GM23338 (cell line): ENCODE measurements at regions not wholly inside any gene's neighbourhood (a gene's known extent, or its start where the extent isn't known, plus 50 kb on each side); places are given as distances from the start of the nearest gene placed in this dataset.

Experiments used
- ATAC-seq: fragments of 200-7000 bp; cut with Tn5 transposase; 3 replicates; pipeline ENCODE4 v1.9.1; 2020
- DNase-seq: peaks from one replicate; pipeline ENCODE4 v3.0.0-alpha.2; 2015; ENCODE audit warnings: low spot score
- H2AFZ ChIP-seq: fragments of 200-600 bp; sonication (generic); 2 replicates; pipeline ENCODE4 v1.8.0; 2016; ENCODE audit warnings: antibody characterized with exemption, mild to moderate bottlenecking, moderate library complexity
- H3F3A ChIP-seq: fragments of 200-600 bp; sonication (generic); replicated peaks from 2 replicates; pipeline ENCODE4 v1.8.0; 2017; ENCODE audit warnings: antibody characterized with exemption, mixed run types, low read depth
- H3K27ac ChIP-seq: fragments of 200-600 bp; sonication (generic); 2 replicates; pipeline ENCODE4 v1.6.1; 2016; ENCODE audit warnings: low read depth
- H3K27me3 ChIP-seq: fragments of 200-600 bp; sonication (generic); 2 replicates; pipeline ENCODE4 v1.8.0; 2016; ENCODE audit warnings: mild to moderate bottlenecking, mixed run types, moderate library complexity; ENCODE audit not compliant: insufficient read depth
- H3K36me3 ChIP-seq: fragments of 200-600 bp; sonication (generic); 2 replicates; pipeline ENCODE4 v1.8.0; 2016; ENCODE audit warnings: mild to moderate bottlenecking; ENCODE audit not compliant: insufficient read depth
- H3K4me1 ChIP-seq: fragments of 200-600 bp; sonication (generic); 2 replicates; pipeline ENCODE4 v1.8.0; 2016; ENCODE audit warnings: mild to moderate bottlenecking, moderate library complexity; ENCODE audit not compliant: insufficient read depth
- H3K4me2 ChIP-seq: fragments of 200-600 bp; sonication (generic); 2 replicates; pipeline ENCODE4 v1.7.1; 2017; ENCODE audit warnings: mixed run types
- H3K4me3 ChIP-seq: fragments of 200-600 bp; sonication (generic); 2 replicates; pipeline ENCODE4 v1.6.1; 2016; ENCODE audit warnings: mixed run types
- H3K79me2 ChIP-seq: fragments of 200-600 bp; sonication (generic); replicated peaks from 2 replicates; pipeline ENCODE4 v1.8.0; 2017; ENCODE audit warnings: mild to moderate bottlenecking; ENCODE audit not compliant: insufficient read depth
- H3K9me2 ChIP-seq: fragments of 200-600 bp; sonication (generic); 2 replicates; pipeline ENCODE4 v1.8.0; 2017; ENCODE audit not compliant: insufficient read depth
- H4K20me1 ChIP-seq: fragments of 200-600 bp; sonication (generic); replicated peaks from 2 replicates; pipeline ENCODE4 v1.8.0; 2017; ENCODE audit warnings: mild to moderate bottlenecking; ENCODE audit not compliant: insufficient read depth
- H3K27ac Mint-ChIP-seq: 2 replicates; pipeline ENCODE4 v1.8.0; 2020; ENCODE audit warnings: inconsistent platforms, mild to moderate bottlenecking, moderate library complexity, mixed read lengths
- H3K27me3 Mint-ChIP-seq: 3 replicates; pipeline ENCODE4 v1.8.0; 2022; ENCODE audit warnings: low read depth, mild to moderate bottlenecking, moderate library complexity, mixed read lengths, inconsistent platforms; ENCODE audit not compliant: insufficient read depth, poor library complexity
- H3K36me3 Mint-ChIP-seq: 3 replicates; pipeline ENCODE4 v1.8.0; 2021; ENCODE audit warnings: low read depth, mild to moderate bottlenecking, inconsistent platforms, moderate library complexity, mixed read lengths
- H3K4me1 Mint-ChIP-seq: 3 replicates; pipeline ENCODE4 v1.8.0; 2020; ENCODE audit warnings: mild to moderate bottlenecking, inconsistent platforms, mixed read lengths
- H3K4me3 Mint-ChIP-seq: 3 replicates; pipeline ENCODE4 v1.8.0; 2021; ENCODE audit warnings: moderate library complexity, mild to moderate bottlenecking, inconsistent platforms, mixed read lengths
- H3K9me3 Mint-ChIP-seq: 3 replicates; pipeline ENCODE4 v1.8.0; 2020; ENCODE audit warnings: moderate library complexity, mild to moderate bottlenecking, inconsistent platforms, mixed read lengths
- CREB1 ChIP-seq: fragments of 250-450 bp; sonication (Bioruptor Pico); IDR thresholded peaks from 2 replicates; pipeline ENCODE4 v1.5.0; 2020; ENCODE audit warnings: low read depth, mild to moderate bottlenecking, moderate library complexity
- EZH2 ChIP-seq: fragments of 200-600 bp; sonication (generic); IDR thresholded peaks from one replicate; pipeline ENCODE4 v1.8.0; 2017; ENCODE audit warnings: antibody characterized with exemption, mild to moderate bottlenecking, low read depth; ENCODE audit not compliant: unreplicated experiment
- EZH2phosphoT487 ChIP-seq: fragments of 200-600 bp; sonication (generic); IDR thresholded peaks from one replicate; pipeline ENCODE4 v1.8.1; 2018; ENCODE audit warnings: antibody characterized with exemption; ENCODE audit not compliant: unreplicated experiment
- JUNB ChIP-seq: IDR thresholded peaks from one replicate; pipeline ENCODE4 v1.6.1; 2016; ENCODE audit warnings: antibody characterized with exemption; ENCODE audit not compliant: unreplicated experiment
- NANOG ChIP-seq: IDR thresholded peaks from 2 replicates; pipeline ENCODE4 v1.6.1; 2016; ENCODE audit warnings: antibody characterized with exemption, borderline replicate concordance
- POLR2AphosphoS5 ChIP-seq: IDR thresholded peaks from 2 replicates; pipeline ENCODE4 v1.6.1; 2016; ENCODE audit warnings: antibody characterized with exemption, low read depth
- STAT1 ChIP-seq: IDR thresholded peaks from one replicate; pipeline ENCODE4 v1.6.1; 2016; ENCODE audit warnings: antibody characterized with exemption; ENCODE audit not compliant: unreplicated experiment
- ZNF331 ChIP-seq: fragments of 250-450 bp; sonication (Bioruptor Pico); IDR thresholded peaks from 2 replicates; pipeline ENCODE4 v1.5.0; 2020; ENCODE audit warnings: low read depth, mild to moderate bottlenecking, moderate library complexity
- TF ChIP-seq, protein P1 (sequence below), 2 experiments: fragments of 200-600 bp in 1 of 2; sonication (generic) in 1 of 2; conservative IDR thresholded peaks; 2 replicates each; pipeline versions ENCODE4 v1.5.1 to v1.6.1; 2016 to 2017; ENCODE audit warnings: antibody characterized with exemption in 2 of 2, low read depth in 2 of 2, mild to moderate bottlenecking in 2 of 2, moderate library complexity in 1 of 2
- TF ChIP-seq, protein P2 (sequence below): IDR thresholded peaks from 2 replicates; pipeline ENCODE4 v1.6.1; 2016; ENCODE audit warnings: antibody characterized with exemption
- TF ChIP-seq, protein P3 (sequence below): fragments of 250-450 bp; sonication (Bioruptor Pico); IDR thresholded peaks from 2 replicates; pipeline ENCODE4 v1.5.0; 2020; ENCODE audit warnings: mild to moderate bottlenecking, moderate library complexity

- Histone ChIP-seq H2AFZ (no peak overlapping the region), H3K79me2 (no peaks in the 10 kb centered on the region), H3K4me3 (no peak overlapping the region), H3K27me3 (no peaks in the 10 kb centered on the region), H3K27ac (no peak overlapping the region), H3K9me2 (no peaks in the 10 kb centered on the region), H3K4me1 (no peaks in the 10 kb centered on the region), H3F3A (no peaks in the 10 kb centered on the region), H3K36me3 (no peaks in the 10 kb centered on the region), H4K20me1 (no peaks in the 10 kb centered on the region), H3K4me2 (no peak overlapping the region)
- H3K27me3 Mint-ChIP-seq, result peaks cover 3% of the 10 kb centered on the region
- no peak overlapping the region for H3K27ac Mint-ChIP-seq
- ATAC-seq (no peak), DNase-seq (no peak)
- no peak overlapping the region for H3K4me3 Mint-ChIP-seq
- H3K4me1 Mint-ChIP-seq, result no peaks in the 10 kb centered on the region
- no peaks in the 10 kb centered on the region for H3K9me3 Mint-ChIP-seq
- no peak for TF ChIP-seq POLR2AphosphoS5
- TF ChIP-seq NANOG, result no peak
- TF ChIP-seq JUNB, result no peak
- no peaks in the 10 kb centered on the region for H3K36me3 Mint-ChIP-seq
These were observed 291.3 kb upstream of the ZPLD1 start for GRCh38 chr3:102143536-102143935.

DNA sequence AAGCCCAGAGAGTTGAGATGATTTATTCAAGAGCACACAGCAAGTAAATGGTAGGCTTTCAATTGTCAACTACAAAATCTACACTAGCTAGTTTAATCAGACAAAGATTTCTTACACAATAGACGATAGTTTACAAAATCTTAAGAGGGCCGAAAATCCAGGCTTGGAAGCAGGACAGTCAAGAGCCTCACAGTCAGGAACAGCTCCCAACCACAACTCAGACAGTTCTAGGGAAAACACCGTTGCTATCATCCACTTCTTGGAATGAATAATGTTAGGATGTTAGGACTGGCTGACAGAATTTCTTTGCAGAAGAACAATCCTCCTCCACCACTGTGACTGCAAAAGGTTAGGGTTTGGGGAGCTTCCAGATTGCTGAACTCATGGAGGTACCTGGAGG, 290.8 kb upstream of the ZPLD1 start:
- Histone ChIP-seq H3F3A (no peaks in the 10 kb centered on the region), H3K79me2 (no peaks in the 10 kb centered on the region), H3K4me2 (no peak overlapping the region), H2AFZ (no peak overlapping the region), H3K4me3 (no peak overlapping the region), H3K27me3 (no peaks in the 10 kb centered on the region), H3K9me2 (no peaks in the 10 kb centered on the region), H4K20me1 (no peaks in the 10 kb centered on the region), H3K36me3 (no peaks in the 10 kb centered on the region), H3K27ac (no peak overlapping the region), H3K4me1 (no peaks in the 10 kb centered on the region)
- H3K4me1 Mint-ChIP-seq, result no peaks in the 10 kb centered on the region
- no peak for DNase-seq
- no peaks in the 10 kb centered on the region for H3K9me3 Mint-ChIP-seq
- no peak for ATAC-seq
- no peak overlapping the region for H3K27ac Mint-ChIP-seq
- no peak overlapping the region for H3K4me3 Mint-ChIP-seq
- H3K36me3 Mint-ChIP-seq, result no peaks in the 10 kb centered on the region
- peaks cover 3% of the 10 kb centered on the region for H3K27me3 Mint-ChIP-seq
- no peak for TF ChIP-seq STAT1
- TF ChIP-seq CREB1 (CRISPR knock-in tag), result no peak
- TF ChIP-seq POLR2AphosphoS5, result no peak
- TF ChIP-seq ZNF331 (CRISPR knock-in tag), result no peak
- no peak for TF ChIP-seq EZH2
- TF ChIP-seq JUNB, result no peak
- TF ChIP-seq, protein P1, sequence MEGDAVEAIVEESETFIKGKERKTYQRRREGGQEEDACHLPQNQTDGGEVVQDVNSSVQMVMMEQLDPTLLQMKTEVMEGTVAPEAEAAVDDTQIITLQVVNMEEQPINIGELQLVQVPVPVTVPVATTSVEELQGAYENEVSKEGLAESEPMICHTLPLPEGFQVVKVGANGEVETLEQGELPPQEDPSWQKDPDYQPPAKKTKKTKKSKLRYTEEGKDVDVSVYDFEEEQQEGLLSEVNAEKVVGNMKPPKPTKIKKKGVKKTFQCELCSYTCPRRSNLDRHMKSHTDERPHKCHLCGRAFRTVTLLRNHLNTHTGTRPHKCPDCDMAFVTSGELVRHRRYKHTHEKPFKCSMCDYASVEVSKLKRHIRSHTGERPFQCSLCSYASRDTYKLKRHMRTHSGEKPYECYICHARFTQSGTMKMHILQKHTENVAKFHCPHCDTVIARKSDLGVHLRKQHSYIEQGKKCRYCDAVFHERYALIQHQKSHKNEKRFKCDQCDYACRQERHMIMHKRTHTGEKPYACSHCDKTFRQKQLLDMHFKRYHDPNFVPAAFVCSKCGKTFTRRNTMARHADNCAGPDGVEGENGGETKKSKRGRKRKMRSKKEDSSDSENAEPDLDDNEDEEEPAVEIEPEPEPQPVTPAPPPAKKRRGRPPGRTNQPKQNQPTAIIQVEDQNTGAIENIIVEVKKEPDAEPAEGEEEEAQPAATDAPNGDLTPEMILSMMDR (conservative IDR thresholded peaks at IDR 0.05; ENCODE audit: low read depth in 2 of 2), result no peak
- no peak for TF ChIP-seq EZH2phosphoT487
- TF ChIP-seq, protein P2, sequence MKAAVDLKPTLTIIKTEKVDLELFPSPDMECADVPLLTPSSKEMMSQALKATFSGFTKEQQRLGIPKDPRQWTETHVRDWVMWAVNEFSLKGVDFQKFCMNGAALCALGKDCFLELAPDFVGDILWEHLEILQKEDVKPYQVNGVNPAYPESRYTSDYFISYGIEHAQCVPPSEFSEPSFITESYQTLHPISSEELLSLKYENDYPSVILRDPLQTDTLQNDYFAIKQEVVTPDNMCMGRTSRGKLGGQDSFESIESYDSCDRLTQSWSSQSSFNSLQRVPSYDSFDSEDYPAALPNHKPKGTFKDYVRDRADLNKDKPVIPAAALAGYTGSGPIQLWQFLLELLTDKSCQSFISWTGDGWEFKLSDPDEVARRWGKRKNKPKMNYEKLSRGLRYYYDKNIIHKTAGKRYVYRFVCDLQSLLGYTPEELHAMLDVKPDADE, result no peak
- TF ChIP-seq, protein P3, sequence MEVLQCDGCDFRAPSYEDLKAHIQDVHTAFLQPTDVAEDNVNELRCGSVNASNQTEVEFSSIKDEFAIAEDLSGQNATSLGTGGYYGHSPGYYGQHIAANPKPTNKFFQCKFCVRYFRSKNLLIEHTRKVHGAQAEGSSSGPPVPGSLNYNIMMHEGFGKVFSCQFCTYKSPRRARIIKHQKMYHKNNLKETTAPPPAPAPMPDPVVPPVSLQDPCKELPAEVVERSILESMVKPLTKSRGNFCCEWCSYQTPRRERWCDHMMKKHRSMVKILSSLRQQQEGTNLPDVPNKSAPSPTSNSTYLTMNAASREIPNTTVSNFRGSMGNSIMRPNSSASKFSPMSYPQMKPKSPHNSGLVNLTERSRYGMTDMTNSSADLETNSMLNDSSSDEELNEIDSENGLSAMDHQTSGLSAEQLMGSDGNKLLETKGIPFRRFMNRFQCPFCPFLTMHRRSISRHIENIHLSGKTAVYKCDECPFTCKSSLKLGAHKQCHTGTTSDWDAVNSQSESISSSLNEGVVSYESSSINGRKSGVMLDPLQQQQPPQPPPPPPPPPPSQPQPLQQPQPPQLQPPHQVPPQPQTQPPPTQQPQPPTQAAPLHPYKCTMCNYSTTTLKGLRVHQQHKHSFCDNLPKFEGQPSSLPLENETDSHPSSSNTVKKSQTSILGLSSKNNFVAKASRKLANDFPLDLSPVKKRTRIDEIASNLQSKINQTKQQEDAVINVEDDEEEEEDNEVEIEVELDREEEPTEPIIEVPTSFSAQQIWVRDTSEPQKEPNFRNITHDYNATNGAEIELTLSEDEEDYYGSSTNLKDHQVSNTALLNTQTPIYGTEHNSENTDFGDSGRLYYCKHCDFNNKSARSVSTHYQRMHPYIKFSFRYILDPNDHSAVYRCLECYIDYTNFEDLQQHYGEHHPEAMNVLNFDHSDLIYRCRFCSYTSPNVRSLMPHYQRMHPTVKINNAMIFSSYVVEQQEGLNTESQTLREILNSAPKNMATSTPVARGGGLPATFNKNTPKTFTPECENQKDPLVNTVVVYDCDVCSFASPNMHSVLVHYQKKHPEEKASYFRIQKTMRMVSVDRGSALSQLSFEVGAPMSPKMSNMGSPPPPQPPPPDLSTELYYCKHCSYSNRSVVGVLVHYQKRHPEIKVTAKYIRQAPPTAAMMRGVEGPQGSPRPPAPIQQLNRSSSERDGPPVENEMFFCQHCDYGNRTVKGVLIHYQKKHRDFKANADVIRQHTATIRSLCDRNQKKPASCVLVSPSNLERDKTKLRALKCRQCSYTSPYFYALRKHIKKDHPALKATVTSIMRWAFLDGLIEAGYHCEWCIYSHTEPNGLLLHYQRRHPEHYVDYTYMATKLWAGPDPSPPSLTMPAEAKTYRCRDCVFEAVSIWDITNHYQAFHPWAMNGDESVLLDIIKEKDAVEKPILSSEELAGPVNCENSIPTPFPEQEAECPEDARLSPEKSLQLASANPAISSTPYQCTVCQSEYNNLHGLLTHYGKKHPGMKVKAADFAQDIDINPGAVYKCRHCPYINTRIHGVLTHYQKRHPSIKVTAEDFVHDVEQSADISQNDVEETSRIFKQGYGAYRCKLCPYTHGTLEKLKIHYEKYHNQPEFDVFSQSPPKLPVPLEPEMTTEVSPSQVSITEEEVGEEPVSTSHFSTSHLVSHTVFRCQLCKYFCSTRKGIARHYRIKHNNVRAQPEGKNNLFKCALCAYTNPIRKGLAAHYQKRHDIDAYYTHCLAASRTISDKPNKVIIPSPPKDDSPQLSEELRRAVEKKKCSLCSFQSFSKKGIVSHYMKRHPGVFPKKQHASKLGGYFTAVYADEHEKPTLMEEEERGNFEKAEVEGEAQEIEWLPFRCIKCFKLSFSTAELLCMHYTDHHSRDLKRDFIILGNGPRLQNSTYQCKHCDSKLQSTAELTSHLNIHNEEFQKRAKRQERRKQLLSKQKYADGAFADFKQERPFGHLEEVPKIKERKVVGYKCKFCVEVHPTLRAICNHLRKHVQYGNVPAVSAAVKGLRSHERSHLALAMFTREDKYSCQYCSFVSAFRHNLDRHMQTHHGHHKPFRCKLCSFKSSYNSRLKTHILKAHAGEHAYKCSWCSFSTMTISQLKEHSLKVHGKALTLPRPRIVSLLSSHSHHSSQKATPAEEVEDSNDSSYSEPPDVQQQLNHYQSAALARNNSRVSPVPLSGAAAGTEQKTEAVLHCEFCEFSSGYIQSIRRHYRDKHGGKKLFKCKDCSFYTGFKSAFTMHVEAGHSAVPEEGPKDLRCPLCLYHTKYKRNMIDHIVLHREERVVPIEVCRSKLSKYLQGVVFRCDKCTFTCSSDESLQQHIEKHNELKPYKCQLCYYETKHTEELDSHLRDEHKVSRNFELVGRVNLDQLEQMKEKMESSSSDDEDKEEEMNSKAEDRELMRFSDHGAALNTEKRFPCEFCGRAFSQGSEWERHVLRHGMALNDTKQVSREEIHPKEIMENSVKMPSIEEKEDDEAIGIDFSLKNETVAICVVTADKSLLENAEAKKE (CRISPR knock-in tag), result no peak
- TF ChIP-seq NANOG, result no peak
